ENCODE measurements at regions not wholly inside any gene's neighbourhood (a gene's known extent, or its start where the extent isn't known, plus 50 kb on each side); places are given as distances from the start of the nearest gene placed in this dataset.
A peak's percentile ranks its signal among the peaks of the same experiment; 100 is the strongest.

- H3K27ac Mint-ChIP-seq: no peak overlapping the region
- H3K27ac ChIP-seq (ENCODE audit: low read depth in 1 of 2, low read length in 2 of 2): no peak overlapping the region
- H3K4me3 ChIP-seq (replicated peaks in 1 of 3; ENCODE audit: low read depth in 2 of 3, low read length in 3 of 3): no peak overlapping the region
- intact Hi-C loops (cut with micrococcal nuclease): no loop called here
- no peak overlapping the region for H3K9ac ChIP-seq (ENCODE audit: insufficient read depth, low read length, poor library complexity, severe bottlenecking)
- peaks cover 8 to 15% (median 14%) of the 10 kb centered on the region in 3 donors for H3K27me3 Mint-ChIP-seq (ENCODE audit: low read depth in 3 of 3)
- DNase-seq: no peak
- no peak overlapping the region for H3K4me3 Mint-ChIP-seq
- H3K9me3 Mint-ChIP-seq: peaks cover 4 to 15% (median 11%) of the 10 kb centered on the region in 7 donors
- no peak overlapping the region for H3K4me2 ChIP-seq (replicated peaks; ENCODE audit: extremely low read depth, low read length, poor library complexity, severe bottlenecking)
- no peak overlapping the region for H2AFZ ChIP-seq (ENCODE audit: insufficient read depth, low read depth, low read length, poor library complexity, severe bottlenecking)
- H3K36me3 ChIP-seq (replicated peaks in 1 of 2; ENCODE audit: control insufficient read depth in 1 of 2, insufficient read depth in 2 of 2, low read length in 2 of 2): no peaks in the 10 kb centered on the region
- H3K36me3 Mint-ChIP-seq: no peaks in the 10 kb centered on the region
- peaks cover 0 to 4% of the 10 kb centered on the region in 2 donors for H3K9me3 ChIP-seq (replicated peaks in 1 of 2; ENCODE audit: control insufficient read depth in 1 of 2, insufficient read depth in 1 of 2, low read length in 2 of 2)
- 97% methylated on average over 8 of the region's 9 CpGs for WGBS (ENCODE audit: insufficient coverage)
- H3K27me3 ChIP-seq (ENCODE audit: control insufficient read depth in 2 of 2, insufficient read depth in 2 of 2, low read length in 2 of 2): peaks cover 0 to 4% of the 10 kb centered on the region in 2 donors
- no peaks in the 10 kb centered on the region for H3K4me1 ChIP-seq (ENCODE audit: control insufficient read depth in 1 of 2, insufficient read depth in 2 of 2, low read length in 2 of 2)
- no peak for TF ChIP-seq CTCF (IDR thresholded peaks at IDR 0.05)
- no peaks in the 10 kb centered on the region for H3K4me1 Mint-ChIP-seq
- no peaks in the 10 kb centered on the region for H4K20me1 ChIP-seq (ENCODE audit: insufficient read depth, low read length)
- H3K79me2 ChIP-seq (ENCODE audit: insufficient read depth, low read length): no peaks in the 10 kb centered on the region
Measured at GRCh38 chr2:238971318-238972145, 123.6 kb downstream of the TWIST2 start.

GRCh38 chr2:238972146-238972445 is 124.2 kb downstream of the TWIST2 start:
- Histone ChIP-seq H2AFZ (ENCODE audit: insufficient read depth, low read depth, low read length, poor library complexity, severe bottlenecking) (no peak overlapping the region), H3K79me2 (ENCODE audit: insufficient read depth, low read length) (no peaks in the 10 kb centered on the region), H3K36me3 (replicated peaks in 1 of 2; ENCODE audit: control insufficient read depth in 1 of 2, insufficient read depth in 2 of 2, low read length in 2 of 2) (no peaks in the 10 kb centered on the region), H3K27me3 (ENCODE audit: control insufficient read depth in 2 of 2, insufficient read depth in 2 of 2, low read length in 2 of 2) (peaks cover 0 to 4% of the 10 kb centered on the region in 2 donors), H3K27ac (ENCODE audit: low read depth in 1 of 2, low read length in 2 of 2) (no peak overlapping the region), H3K9ac (ENCODE audit: insufficient read depth, low read length, poor library complexity, severe bottlenecking) (no peak overlapping the region), H3K9me3 (replicated peaks in 1 of 2; ENCODE audit: control insufficient read depth in 1 of 2, insufficient read depth in 1 of 2, low read length in 2 of 2) (peaks cover 0 to 4% of the 10 kb centered on the region in 2 donors), H3K4me3 (replicated peaks in 1 of 3; ENCODE audit: low read depth in 2 of 3, low read length in 3 of 3) (no peak overlapping the region), H3K4me2 (replicated peaks; ENCODE audit: extremely low read depth, low read length, poor library complexity, severe bottlenecking) (no peak overlapping the region), H3K4me1 (ENCODE audit: control insufficient read depth in 1 of 2, insufficient read depth in 2 of 2, low read length in 2 of 2) (no peaks in the 10 kb centered on the region), H4K20me1 (ENCODE audit: insufficient read depth, low read length) (no peaks in the 10 kb centered on the region)
- intact Hi-C loops (cut with micrococcal nuclease): no loop called here
- H3K4me3 Mint-ChIP-seq: no peak overlapping the region
- H3K36me3 Mint-ChIP-seq: no peaks in the 10 kb centered on the region
- H3K9me3 Mint-ChIP-seq: peaks cover 4 to 13% (median 11%) of the 10 kb centered on the region in 7 donors
- WGBS (ENCODE audit: insufficient coverage): 89% methylated on average over 2 of the region's 6 CpGs
- peak overlapping the region in 1 of 7 donors; percentile 60 for H3K27ac Mint-ChIP-seq
- H3K27me3 Mint-ChIP-seq (ENCODE audit: low read depth in 3 of 3): peaks cover 7 to 15% (median 14%) of the 10 kb centered on the region in 3 donors
- no peaks in the 10 kb centered on the region for H3K4me1 Mint-ChIP-seq
- no peak for TF ChIP-seq CTCF (IDR thresholded peaks at IDR 0.05)
- DNase-seq: no peak

Measured in CD14-positive monocyte (primary cell).